HCT116 (cell line): ENCODE measurements at regions not wholly inside any gene's neighbourhood (a gene's known extent, or its start where the extent isn't known, plus 50 kb on each side); places are given as distances from the start of the nearest gene placed in this dataset.

Experiments used
- CEBPB ChIP-seq: IDR thresholded peaks from 2 replicates; pipeline ENCODE4 v1.6.1; 2012; ENCODE audit warnings: low read depth
- EZH2 ChIP-seq: fragments of 200-600 bp; sonication (generic); IDR thresholded peaks from 2 replicates; pipeline ENCODE4 v1.6.1; 2017; ENCODE audit warnings: antibody characterized with exemption, mixed run types
- JUND ChIP-seq: IDR thresholded peaks from 2 replicates; pipeline ENCODE4 v1.6.1; 2012
- POLR2AphosphoS5 ChIP-seq: IDR thresholded peaks from 2 replicates; pipeline ENCODE4 v1.6.1; 2011; ENCODE audit warnings: mild to moderate bottlenecking, low read depth, low read length, moderate library complexity
- SIN3A ChIP-seq: IDR thresholded peaks from 2 replicates; pipeline ENCODE4 v1.6.1; 2012; ENCODE audit warnings: low read depth
- YY1 ChIP-seq: IDR thresholded peaks from 2 replicates; pipeline ENCODE4 v1.6.1; 2011; ENCODE audit warnings: low read length, low read depth, moderate library complexity, mild to moderate bottlenecking; ENCODE audit not compliant: insufficient replicate concordance; ENCODE audit errors: extremely low read depth
- TF ChIP-seq, protein P1 (sequence below), 3 experiments: fragments of 200-600 bp in 1 of 3; sonication (generic) in 1 of 3; IDR thresholded peaks in 2 of 3; conservative IDR thresholded peaks in 1 of 3; 2 replicates each; pipeline ENCODE4 v1.5.1; 2012 to 2017; ENCODE audit warnings: low read depth in 2 of 3, low read length in 2 of 3, antibody characterized with exemption in 1 of 3, borderline replicate concordance in 1 of 3, control low read depth in 1 of 3, mild to moderate bottlenecking in 1 of 3, mixed read lengths in 1 of 3, mixed run types in 1 of 3, moderate library complexity in 1 of 3; ENCODE audit not compliant: insufficient read depth in 1 of 3
- TF ChIP-seq, protein P2 (sequence below): IDR thresholded peaks from 2 replicates; pipeline ENCODE4 v1.6.1; 2012
- TF ChIP-seq, protein P3 (sequence below): IDR thresholded peaks from 2 replicates; pipeline ENCODE4 v1.6.1; 2012

DNA sequence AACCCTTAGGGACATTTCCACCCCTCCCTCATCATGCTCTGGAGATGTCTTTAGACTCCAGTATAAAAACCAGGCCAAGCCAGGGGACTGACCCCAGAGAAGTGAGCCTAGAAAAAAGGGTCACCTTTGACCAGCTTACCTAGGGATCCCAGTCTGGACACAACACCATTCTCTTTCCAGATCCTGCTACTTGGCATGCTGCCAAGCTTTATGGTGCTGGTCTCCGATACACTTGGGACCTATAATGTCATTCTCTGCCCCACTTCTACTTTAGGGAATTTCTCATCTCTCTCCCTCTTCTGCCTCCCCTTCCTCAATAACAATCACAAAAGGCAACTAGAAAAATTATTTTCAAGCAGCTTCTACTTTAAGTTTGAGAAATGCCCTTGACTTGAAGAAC is 124.4 kb downstream of the LRRN1 start:
- TF ChIP-seq SIN3A = no peak
- TF ChIP-seq EZH2 = no peak
- TF ChIP-seq, protein P1, sequence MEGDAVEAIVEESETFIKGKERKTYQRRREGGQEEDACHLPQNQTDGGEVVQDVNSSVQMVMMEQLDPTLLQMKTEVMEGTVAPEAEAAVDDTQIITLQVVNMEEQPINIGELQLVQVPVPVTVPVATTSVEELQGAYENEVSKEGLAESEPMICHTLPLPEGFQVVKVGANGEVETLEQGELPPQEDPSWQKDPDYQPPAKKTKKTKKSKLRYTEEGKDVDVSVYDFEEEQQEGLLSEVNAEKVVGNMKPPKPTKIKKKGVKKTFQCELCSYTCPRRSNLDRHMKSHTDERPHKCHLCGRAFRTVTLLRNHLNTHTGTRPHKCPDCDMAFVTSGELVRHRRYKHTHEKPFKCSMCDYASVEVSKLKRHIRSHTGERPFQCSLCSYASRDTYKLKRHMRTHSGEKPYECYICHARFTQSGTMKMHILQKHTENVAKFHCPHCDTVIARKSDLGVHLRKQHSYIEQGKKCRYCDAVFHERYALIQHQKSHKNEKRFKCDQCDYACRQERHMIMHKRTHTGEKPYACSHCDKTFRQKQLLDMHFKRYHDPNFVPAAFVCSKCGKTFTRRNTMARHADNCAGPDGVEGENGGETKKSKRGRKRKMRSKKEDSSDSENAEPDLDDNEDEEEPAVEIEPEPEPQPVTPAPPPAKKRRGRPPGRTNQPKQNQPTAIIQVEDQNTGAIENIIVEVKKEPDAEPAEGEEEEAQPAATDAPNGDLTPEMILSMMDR (IDR thresholded peaks at IDR 0.05 in 2 of 3, conservative IDR thresholded peaks at IDR 0.05 in 1 of 3; ENCODE audit: borderline replicate concordance in 1 of 3, insufficient read depth in 1 of 3, low read depth in 2 of 3, low read length in 2 of 3) = no peak
- TF ChIP-seq POLR2AphosphoS5 = no peak
- TF ChIP-seq, protein P2, sequence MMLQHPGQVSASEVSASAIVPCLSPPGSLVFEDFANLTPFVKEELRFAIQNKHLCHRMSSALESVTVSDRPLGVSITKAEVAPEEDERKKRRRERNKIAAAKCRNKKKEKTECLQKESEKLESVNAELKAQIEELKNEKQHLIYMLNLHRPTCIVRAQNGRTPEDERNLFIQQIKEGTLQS = no peak
- TF ChIP-seq JUND = no peak
- TF ChIP-seq YY1 = no peak
- TF ChIP-seq CEBPB = no peak
- TF ChIP-seq, protein P3, sequence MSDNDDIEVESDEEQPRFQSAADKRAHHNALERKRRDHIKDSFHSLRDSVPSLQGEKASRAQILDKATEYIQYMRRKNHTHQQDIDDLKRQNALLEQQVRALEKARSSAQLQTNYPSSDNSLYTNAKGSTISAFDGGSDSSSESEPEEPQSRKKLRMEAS = no peak
